ENCODE measurements at regions not wholly inside any gene's neighbourhood (a gene's known extent, or its start where the extent isn't known, plus 50 kb on each side); places are given as distances from the start of the nearest gene placed in this dataset.

DNA sequence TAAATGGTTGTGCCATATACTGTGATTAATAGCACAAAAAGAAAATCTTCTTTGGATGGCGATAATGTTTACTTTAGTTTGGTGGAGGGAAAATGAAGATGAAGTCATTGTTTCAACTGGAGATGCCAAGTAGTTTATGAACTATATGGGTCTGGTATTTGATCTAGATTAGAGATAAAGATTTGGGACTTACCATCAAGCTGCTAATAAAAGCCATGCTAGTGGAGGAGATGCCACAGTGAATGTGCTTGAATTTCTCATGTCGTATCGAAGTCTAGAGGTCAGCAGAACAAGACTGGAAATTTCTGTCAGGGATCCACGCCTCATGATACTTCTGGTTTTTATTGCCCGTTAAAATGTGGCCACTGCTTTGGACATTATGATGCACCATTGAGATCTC is 742.0 kb downstream of the NCAM2 start:
- Histone ChIP-seq H3K9me3 (no peaks in the 10 kb centered on the region), H3K4me1 (no peaks in the 10 kb centered on the region), H3K27me3 (replicated peaks; ENCODE audit: control insufficient read depth, insufficient read depth, low read length) (no peaks in the 10 kb centered on the region), H3K4me3 (ENCODE audit: low read depth, low read length) (no peak overlapping the region), H3K36me3 (ENCODE audit: control insufficient read depth, insufficient read depth, low read length) (no peaks in the 10 kb centered on the region)
- Mint-ChIP-seq H3K27ac (ENCODE audit: unreplicated experiment) (no peak overlapping the region), H3K27me3 (ENCODE audit: insufficient read depth, unreplicated experiment) (no peaks in the 10 kb centered on the region), H3K9me3 (ENCODE audit: unreplicated experiment) (no peaks in the 10 kb centered on the region), H3K4me3 (ENCODE audit: unreplicated experiment) (no peak overlapping the region), H3K36me3 (ENCODE audit: insufficient read depth, unreplicated experiment) (no peaks in the 10 kb centered on the region), H3K4me1 (ENCODE audit: low read depth, unreplicated experiment) (no peaks in the 10 kb centered on the region)
- ChIA-PET POLR2A (no interaction called here), CTCF (no interaction called here)
- DNase-seq, result no peak
- no peak for TF ChIP-seq CTCF (IDR thresholded peaks at IDR 0.05; ENCODE audit: insufficient read depth in 1 of 2, low read depth in 1 of 2, low read length in 1 of 2, severe bottlenecking in 1 of 2, unreplicated experiment in 1 of 2)
- BruUV-seq (replicated peaks), result no TSS peak
- intact Hi-C loops (cut with micrococcal nuclease; ENCODE audit: unreplicated experiment), result no loop called here

DNA sequence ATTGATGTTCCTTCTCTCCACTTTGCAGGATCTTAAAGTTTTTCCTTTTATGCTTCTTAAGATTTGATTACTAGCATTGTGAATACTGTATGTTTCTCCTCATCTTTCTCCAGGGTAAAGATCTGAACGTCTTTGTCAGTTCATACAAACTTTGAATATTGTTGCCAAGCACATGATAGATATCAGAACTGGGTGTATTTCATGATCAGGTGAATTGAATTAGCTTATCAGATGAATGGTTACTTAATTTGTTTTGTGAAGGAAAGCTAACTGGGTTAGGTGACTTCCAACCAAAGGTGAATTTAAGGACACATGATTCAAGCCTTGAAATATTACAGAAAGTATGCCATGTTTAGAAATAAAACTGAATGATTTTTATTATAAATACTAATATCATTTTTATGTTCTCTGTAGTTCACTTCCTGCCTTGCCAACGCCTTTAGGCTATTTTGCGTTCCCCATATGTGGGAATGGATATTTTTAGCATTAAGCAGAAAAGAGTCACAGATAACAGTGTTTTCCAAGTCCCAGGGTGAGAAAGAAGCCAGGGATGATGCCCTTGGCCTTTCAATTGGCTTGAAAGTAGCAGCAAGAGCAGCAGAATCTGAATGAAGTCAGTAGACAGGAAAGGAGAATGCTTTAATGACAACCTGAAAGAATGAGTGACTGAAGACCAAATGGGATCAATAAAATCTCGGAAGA is 752.1 kb downstream of the NCAM2 start:
- Mint-ChIP-seq H3K36me3 (ENCODE audit: insufficient read depth, unreplicated experiment) (no peaks in the 10 kb centered on the region), H3K4me1 (ENCODE audit: low read depth, unreplicated experiment) (no peaks in the 10 kb centered on the region), H3K4me3 (ENCODE audit: unreplicated experiment) (no peak overlapping the region), H3K27ac (ENCODE audit: unreplicated experiment) (no peak overlapping the region), H3K9me3 (ENCODE audit: unreplicated experiment) (no peaks in the 10 kb centered on the region), H3K27me3 (ENCODE audit: insufficient read depth, unreplicated experiment) (no peaks in the 10 kb centered on the region)
- Histone ChIP-seq H3K27me3 (replicated peaks; ENCODE audit: control insufficient read depth, insufficient read depth, low read length) (no peaks in the 10 kb centered on the region), H3K9me3 (no peaks in the 10 kb centered on the region), H3K36me3 (ENCODE audit: control insufficient read depth, insufficient read depth, low read length) (no peaks in the 10 kb centered on the region), H3K4me3 (ENCODE audit: low read depth, low read length) (no peak overlapping the region), H3K4me1 (no peaks in the 10 kb centered on the region)
- no peak for TF ChIP-seq CTCF (IDR thresholded peaks at IDR 0.05; ENCODE audit: insufficient read depth in 1 of 2, low read depth in 1 of 2, low read length in 1 of 2, severe bottlenecking in 1 of 2, unreplicated experiment in 1 of 2)
- intact Hi-C loops (cut with micrococcal nuclease; ENCODE audit: unreplicated experiment), result loop anchor here (5.0 kb wide), 1 partner anchor 773 kb away; no protein-coding TSS in a partner anchor
- no TSS peak for BruUV-seq (replicated peaks)
- DNase-seq, result no peak
- POLR2A ChIA-PET, result no interaction called here
- CTCF ChIA-PET, result no interaction called here

GRCh38 chr21:21751286-21751685 is 753.1 kb downstream of the NCAM2 start:
- BruUV-seq (replicated peaks), result no TSS peak
- Mint-ChIP-seq H3K4me1 (ENCODE audit: low read depth, unreplicated experiment) (no peaks in the 10 kb centered on the region), H3K27ac (ENCODE audit: unreplicated experiment) (no peak overlapping the region), H3K27me3 (ENCODE audit: insufficient read depth, unreplicated experiment) (no peaks in the 10 kb centered on the region), H3K36me3 (ENCODE audit: insufficient read depth, unreplicated experiment) (no peaks in the 10 kb centered on the region), H3K9me3 (ENCODE audit: unreplicated experiment) (no peaks in the 10 kb centered on the region), H3K4me3 (ENCODE audit: unreplicated experiment) (no peak overlapping the region)
- H3K27me3 ChIP-seq (replicated peaks; ENCODE audit: control insufficient read depth, insufficient read depth, low read length), result no peaks in the 10 kb centered on the region
- no peaks in the 10 kb centered on the region for H3K9me3 ChIP-seq
- H3K4me1 ChIP-seq, result no peaks in the 10 kb centered on the region
- no peak for TF ChIP-seq CTCF (IDR thresholded peaks at IDR 0.05; ENCODE audit: insufficient read depth in 1 of 2, low read depth in 1 of 2, low read length in 1 of 2, severe bottlenecking in 1 of 2, unreplicated experiment in 1 of 2)
- intact Hi-C loops (cut with micrococcal nuclease; ENCODE audit: unreplicated experiment), result loop anchor here (5.0 kb wide), 1 partner anchor 774 kb away; no protein-coding TSS in a partner anchor
- CTCF ChIA-PET, result no interaction called here
- no peaks in the 10 kb centered on the region for H3K36me3 ChIP-seq (ENCODE audit: control insufficient read depth, insufficient read depth, low read length)
- DNase-seq, result no peak
- POLR2A ChIA-PET, result no interaction called here
- H3K4me3 ChIP-seq (ENCODE audit: low read depth, low read length), result no peak overlapping the region

All from Caco-2 (cell line).